SH-SY5Y (cell line): ENCODE measurements at regions not wholly inside any gene's neighbourhood (a gene's known extent, or its start where the extent isn't known, plus 50 kb on each side); places are given as distances from the start of the nearest gene placed in this dataset.

ENCODE experiments used
- GATA2 ChIP-seq: IDR thresholded peaks from 2 replicates; pipeline ENCODE4 v1.6.1; 2011; ENCODE audit warnings: mild to moderate bottlenecking, low read depth, low read length
- GATA3 ChIP-seq: IDR thresholded peaks from 2 replicates; pipeline ENCODE4 v1.6.1; 2011; ENCODE audit warnings: low read depth, mild to moderate bottlenecking, low read length, moderate library complexity

DNA sequence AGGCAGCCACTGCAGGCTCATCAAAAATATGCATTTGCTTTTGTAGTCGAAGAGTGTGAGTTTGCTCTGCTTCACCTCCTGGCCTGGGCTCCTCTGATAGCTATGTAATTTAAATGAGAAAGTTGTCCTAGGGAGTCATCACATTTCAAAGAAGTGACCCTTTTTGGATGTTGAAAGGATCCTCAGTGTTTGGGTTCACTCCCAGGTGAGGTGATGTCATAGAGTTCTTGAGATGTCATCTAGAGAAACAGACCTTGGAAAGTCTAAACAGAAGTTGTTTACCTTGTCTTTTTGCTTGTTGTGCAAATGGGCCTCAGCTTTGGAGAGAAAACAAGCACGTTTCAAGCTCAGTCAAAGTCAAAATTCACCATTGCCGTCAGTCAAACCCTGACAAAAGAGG, 92.0 kb upstream of the BARHL2 start:
- TF ChIP-seq GATA2 (no peak), GATA3 (no peak)

DNA sequence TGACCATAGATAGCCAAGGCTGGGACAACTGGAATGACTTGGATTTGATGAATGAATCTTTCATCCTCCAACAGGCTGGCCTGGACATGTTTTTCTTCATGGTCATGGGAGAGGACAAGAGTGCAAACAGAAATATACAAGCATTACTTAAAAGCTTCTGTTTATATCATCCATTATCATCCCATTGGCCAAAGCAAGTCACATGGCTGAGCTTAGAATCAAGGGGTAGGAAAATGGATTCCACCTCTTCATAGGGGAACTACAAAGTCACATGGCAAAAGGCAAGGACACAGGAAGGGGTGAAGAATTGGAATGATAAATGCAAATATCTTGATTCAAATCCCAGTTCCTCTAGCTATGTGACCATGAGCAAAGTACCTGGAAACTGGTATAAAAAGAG, 90.2 kb upstream of the BARHL2 start:
- no peak for TF ChIP-seq GATA3
- TF ChIP-seq GATA2, result no peak

DNA sequence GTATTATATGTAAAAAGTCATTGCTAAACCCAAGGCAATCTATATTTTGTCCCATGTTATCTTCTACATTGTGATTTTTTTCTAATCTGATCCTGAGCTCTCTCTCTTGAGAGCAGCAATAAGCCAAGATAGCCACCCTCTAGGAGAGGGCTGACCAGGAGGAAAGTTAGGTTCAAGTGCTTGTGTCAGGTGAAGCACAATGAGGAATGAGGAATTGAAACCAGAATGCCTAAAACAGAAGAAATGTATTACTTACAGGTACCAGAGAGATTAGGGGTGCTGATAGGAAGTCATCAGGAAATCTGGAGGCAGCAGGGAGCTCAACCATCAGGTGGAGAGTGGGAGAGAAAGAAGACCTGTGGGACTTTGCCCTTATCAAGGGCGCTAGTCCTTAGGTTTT, 85.5 kb upstream of the BARHL2 start:
- TF ChIP-seq GATA2 (no peak), GATA3 (no peak)

DNA sequence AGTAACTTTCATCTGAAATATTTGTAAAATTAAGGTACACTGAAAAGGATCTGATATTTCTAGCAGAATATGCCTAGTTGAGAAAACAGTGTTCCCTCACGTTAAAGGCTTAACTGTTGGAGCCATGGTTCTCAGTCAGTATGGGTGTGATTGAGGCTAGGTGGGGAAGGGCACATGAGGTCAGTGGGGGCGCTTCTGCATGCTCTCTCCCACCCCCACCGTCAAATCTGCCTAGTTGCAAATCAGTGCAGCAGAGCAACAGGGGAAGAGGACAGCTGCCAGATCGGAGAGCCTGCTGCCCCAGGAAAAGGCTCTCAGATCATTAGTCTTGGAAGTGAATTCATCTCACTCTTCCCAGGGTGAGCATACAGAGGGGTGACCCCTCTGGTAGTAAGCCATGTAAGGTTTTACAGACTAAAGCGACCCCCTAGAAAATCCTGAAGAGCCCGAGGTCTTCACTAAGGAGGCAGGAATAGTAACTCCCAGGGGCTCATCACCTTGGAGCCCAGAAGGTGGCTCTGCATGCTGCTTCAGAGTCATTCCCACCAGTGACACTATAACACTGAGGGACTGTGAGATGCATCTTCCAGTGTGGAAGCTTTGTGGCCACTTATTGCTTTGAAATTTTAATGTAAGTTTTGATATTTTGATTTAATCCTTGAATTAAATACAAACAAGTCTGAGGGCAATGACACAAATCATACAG, 83.1 kb upstream of the BARHL2 start:
- TF ChIP-seq GATA2, result no peak
- TF ChIP-seq GATA3, result no peak

DNA sequence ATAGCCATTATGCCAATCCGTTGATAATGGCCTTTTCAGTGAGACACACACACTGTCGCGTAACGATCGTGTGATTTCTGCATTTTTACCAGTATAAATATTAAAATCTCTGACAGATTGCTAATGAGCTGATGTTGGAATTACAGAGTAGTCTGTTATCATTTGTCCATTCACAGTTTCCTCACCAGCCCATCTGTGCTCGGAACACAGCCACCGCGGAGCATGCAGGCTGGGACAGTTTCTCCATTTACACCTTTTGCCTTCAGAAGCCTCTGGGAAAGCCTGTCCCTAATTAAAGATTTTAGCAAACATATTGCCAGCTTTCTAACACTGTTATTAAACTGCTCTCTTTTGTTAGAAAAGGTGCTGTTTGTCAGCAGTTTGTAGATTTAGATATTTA, 82.2 kb upstream of the BARHL2 start:
- TF ChIP-seq GATA3, result no peak
- no peak for TF ChIP-seq GATA2

DNA sequence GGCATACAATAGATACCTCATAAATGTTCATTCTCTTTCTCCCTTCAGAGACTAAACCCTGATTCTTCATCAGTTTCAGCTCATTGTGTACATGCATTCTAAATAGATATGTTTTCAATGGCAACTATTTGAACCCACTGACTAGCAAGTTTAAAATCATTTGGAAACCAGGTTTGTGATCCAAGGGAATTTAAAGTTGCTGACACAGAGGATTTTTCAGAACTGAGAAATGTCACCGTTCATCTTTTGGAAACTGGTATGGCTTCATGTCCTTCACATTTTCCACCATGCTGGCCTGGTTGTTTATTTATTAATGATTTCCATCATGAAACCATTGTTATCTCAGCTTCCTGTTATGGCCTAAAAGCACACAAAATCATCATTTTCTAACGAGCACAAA, 81.8 kb upstream of the BARHL2 start:
- TF ChIP-seq GATA3 (no peak), GATA2 (no peak)

DNA sequence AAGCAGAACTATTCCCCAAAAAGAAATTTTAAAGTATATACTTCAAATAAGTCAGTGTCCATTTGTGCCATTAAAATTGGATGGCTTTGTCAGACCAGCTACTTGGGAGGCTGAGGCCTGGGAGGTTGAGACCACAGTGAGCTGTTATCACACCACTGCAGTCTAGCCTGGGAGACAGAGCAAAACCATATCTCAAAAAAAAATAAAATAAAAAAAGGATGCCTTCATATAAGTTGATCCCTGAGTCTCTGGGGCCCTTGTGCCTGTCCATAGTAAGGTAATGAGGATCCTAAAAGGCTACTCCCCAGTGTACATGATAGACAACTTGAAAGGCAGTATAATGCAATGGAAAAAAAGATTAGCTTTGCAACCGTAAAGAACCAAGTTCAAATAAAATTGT, 81.2 kb upstream of the BARHL2 start:
- TF ChIP-seq GATA3 (no peak), GATA2 (no peak)

DNA sequence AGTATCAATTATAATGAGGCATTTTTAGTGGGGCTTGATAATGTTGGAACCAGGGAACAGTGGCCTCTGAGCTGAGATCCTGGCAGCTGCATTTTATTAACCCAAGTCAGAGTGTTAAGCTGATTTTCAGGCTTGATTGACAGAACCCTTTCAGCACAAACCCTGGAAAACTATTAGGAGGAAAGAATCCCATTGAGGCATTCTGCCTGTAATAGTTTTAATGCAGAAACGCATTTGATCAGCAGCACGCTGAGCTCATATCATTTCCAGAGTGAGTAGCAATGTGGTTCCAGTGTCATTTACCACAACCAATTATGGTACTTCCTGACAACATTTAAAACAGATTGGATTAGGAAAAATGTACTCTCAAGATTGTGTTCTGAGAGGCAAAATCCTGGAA, 78.3 kb upstream of the BARHL2 start:
- no peak for TF ChIP-seq GATA3
- no peak for TF ChIP-seq GATA2

DNA sequence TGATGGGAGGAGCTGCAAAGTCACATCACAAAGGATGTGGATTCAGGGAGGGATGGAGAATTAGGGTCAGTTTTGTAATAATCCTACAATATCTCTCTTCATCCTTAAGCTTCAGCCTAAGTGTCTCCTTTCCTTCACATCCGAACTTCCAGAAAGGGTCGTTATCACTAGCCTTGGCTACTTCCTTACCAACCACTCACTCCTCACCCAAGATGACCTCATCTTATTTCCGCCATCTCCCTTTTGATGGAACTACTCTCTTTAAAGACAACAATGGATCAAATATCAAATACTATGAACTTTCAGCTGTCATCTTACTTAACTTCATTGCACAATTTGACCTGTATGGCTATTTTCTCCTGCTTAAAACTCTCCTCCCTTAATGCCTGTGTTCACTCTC, 69.6 kb upstream of the BARHL2 start:
- TF ChIP-seq GATA3 (no peak), GATA2 (no peak)

DNA sequence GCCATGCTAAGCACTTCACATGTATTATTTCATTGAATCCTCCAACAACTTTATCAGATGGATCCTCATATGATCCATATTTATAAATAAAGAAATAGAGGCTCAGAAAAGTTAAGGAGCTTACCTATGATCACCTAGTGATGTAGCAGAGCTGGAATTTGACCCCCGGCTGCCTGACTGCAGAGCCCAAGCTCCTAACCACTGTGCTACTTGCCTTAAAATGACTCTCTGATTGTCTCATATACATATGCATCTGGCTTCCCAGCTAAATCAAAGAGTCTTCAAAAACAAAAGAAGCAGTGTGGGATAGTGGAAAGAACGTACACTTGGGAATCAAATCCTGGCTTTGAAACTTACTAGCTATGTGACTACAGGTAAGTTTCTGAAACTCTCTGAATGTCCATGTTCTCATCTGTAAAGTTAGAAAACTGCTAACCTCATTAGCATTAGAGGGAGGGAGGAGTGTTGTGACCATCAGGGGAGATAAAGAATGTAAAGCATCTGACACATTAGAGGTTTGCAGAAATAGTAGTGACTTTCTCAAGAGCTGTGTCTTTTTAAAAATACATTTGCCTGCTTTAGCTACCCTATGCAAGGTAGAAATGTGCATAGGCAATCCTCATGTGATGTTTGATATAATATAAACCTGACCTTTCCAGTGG, 67.2 kb upstream of the BARHL2 start:
- TF ChIP-seq GATA3 (no peak), GATA2 (no peak)

DNA sequence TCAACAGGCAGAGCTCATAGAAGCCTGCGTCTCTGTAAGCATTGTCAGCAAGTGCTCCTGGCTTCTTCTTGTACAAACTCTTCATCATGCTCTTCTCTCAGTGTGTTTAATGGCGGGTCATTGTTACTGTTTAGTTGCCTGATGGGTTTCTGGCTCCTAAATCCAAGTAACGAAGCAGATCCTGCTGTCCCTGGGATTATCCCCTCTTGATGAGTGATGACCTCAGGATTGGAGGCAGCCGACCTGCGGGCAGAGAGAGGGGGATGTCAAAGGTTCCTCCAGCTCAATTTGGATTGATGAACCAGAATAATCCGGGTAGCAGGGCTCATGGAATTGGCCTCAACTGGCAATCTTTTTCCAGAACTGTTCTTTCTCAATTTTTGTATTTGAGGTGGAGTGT, 66.1 kb upstream of the BARHL2 start:
- TF ChIP-seq GATA3, result no peak
- no peak for TF ChIP-seq GATA2

DNA sequence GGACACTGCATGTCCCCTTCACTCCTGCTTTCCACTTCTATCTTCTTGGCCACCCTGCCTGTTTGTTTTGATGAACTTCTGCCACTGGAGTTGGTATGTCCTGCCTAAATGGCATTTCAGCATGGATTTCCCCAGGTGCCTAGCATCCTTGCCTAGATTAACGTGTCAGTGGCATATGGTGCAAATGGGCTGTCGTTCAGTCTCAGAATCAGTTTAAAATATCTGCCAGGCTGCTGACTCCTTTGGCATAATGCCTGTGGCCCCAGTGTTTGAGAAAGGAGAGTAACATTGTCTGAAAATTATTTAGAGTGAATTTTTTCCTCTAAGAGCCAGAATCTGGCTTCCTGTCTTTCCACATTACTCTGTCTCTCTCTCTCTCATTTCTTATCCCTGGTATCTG, 64.9 kb upstream of the BARHL2 start:
- TF ChIP-seq GATA2 (no peak), GATA3 (no peak)

DNA sequence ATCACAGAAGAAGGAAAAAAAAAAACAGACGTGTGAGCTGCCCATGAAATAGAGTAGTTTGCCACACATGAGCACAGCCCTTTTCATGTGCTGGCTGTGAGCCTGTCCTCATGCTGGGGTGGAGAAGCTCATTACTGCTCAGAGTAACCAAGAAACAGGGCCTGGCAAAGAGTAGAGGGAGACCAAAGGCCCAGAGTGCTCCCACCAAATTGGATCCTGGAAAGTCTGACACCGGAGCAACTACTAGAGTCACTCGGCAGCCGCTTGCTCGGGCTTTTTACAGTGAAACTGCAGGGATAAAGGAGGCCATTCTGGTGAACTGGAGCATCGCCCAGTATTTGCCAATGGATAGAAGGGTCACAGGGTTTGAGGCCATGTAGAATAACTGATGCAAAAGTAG, 64.4 kb upstream of the BARHL2 start:
- TF ChIP-seq GATA2, result no peak
- TF ChIP-seq GATA3, result no peak

DNA sequence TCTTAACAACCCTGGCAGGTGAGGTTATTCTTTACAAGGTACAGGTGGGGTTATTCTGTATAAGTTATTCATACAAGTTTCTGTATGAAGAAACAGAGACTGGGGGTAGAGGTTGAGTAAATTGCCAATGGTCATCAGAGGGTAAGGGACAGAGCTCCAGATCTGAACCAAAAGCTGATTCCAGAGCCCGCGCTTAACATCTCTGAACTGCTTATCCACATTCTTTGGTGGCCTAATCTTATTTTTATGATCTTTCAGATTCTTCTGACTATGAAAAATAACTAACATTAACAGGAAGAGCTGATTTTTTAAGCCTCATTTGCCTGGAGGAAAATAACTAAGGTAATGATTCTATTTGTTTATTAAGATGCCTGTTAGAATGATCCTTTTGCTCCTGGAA, 63.9 kb upstream of the BARHL2 start:
- no peak for TF ChIP-seq GATA2
- TF ChIP-seq GATA3, result no peak

DNA sequence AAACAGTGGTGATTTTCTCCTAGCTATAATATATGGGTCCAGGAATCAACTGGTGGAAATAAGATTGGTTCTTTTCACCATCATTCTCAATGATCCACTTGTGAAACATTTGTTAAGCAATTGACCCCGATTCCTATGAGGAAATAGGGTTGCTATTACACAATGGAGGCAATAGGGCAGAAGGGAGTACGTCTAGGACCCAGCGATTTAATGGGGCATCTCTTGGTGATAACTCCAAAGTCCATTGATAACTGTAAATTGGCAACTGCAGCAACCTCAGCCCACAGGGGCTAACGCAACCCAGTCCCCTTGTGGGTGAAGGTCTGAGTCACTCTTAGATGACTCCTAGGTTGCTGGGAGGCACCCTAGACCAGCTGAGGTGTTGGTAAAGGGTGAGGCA, 62.5 kb upstream of the BARHL2 start:
- no peak for TF ChIP-seq GATA2
- TF ChIP-seq GATA3, result no peak

DNA sequence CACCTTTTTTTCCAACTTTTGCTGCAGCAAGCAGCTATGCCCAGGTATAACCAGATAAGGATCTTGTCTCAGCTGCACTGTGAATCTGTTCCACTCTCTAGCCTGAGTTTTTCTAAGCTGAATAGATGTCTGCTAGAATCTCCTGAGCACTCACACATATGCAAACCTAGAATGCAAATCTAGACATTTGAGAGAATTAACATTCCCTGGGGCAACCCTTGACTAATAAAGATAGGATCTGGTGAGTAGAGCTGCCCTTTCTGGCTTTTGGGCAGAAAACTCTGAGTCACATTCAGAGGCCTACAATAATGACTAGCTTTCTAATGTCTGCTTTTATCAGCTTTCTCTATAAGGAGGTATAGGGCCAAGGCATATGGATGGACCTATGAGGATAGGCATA, 61.4 kb upstream of the BARHL2 start:
- TF ChIP-seq GATA3 (no peak), GATA2 (no peak)

DNA sequence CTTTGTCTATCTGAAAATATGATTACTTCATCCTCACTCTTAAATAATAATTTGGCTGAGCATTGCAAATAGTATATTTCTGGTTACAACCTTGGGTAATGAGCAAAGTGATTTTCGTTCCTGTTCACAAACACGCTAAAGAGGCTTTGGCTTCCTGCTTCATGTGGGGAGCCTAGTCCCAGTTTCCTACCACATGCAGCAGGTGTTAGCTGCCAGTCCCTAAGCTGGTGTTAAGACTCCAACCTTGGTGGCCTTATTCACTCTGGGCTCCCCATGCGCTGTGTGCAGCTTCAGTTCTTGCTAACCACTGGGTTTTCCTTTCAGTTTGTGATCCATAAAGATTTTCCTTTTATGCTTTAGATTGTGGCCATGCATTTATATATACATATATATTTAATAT, 56.7 kb upstream of the BARHL2 start:
- TF ChIP-seq GATA2 (no peak), GATA3 (no peak)
